ENCODE measurements at regions not wholly inside any gene's neighbourhood (a gene's known extent, or its start where the extent isn't known, plus 50 kb on each side); places are given as distances from the start of the nearest gene placed in this dataset.

- TF ChIP-seq, protein P1, sequence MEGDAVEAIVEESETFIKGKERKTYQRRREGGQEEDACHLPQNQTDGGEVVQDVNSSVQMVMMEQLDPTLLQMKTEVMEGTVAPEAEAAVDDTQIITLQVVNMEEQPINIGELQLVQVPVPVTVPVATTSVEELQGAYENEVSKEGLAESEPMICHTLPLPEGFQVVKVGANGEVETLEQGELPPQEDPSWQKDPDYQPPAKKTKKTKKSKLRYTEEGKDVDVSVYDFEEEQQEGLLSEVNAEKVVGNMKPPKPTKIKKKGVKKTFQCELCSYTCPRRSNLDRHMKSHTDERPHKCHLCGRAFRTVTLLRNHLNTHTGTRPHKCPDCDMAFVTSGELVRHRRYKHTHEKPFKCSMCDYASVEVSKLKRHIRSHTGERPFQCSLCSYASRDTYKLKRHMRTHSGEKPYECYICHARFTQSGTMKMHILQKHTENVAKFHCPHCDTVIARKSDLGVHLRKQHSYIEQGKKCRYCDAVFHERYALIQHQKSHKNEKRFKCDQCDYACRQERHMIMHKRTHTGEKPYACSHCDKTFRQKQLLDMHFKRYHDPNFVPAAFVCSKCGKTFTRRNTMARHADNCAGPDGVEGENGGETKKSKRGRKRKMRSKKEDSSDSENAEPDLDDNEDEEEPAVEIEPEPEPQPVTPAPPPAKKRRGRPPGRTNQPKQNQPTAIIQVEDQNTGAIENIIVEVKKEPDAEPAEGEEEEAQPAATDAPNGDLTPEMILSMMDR (IDR thresholded peaks at IDR 0.05): no peak
- TF ChIP-seq POLR2A (IDR thresholded peaks at IDR 0.05): no peak
These were observed 159.1 kb upstream of the SPATS2L start for GRCh38 chr2:200147371-200147770.
